RPMI8226 (cell line): ENCODE measurements at regions not wholly inside any gene's neighbourhood (a gene's known extent, or its start where the extent isn't known, plus 50 kb on each side); places are given as distances from the start of the nearest gene placed in this dataset.
A peak's percentile ranks its signal among the peaks of the same experiment; 100 is the strongest.

Experiments
- DNase-seq: peaks from one replicate; pipeline ENCODE4 v3.0.0-alpha.2; 2015

- no peak for DNase-seq
Measured at GRCh38 chr5:88984040-88984439, 101.1 kb upstream of the MEF2C start.

- no peak for DNase-seq
Measured at GRCh38 chr5:88979726-88980125, 96.7 kb upstream of the MEF2C start.

GRCh38 chr5:88979244-88979643, 96.3 kb upstream of the MEF2C start:
- no peak for DNase-seq

GRCh38 chr5:88976914-88977313, 93.9 kb upstream of the MEF2C start:
- no peak for DNase-seq

GRCh38 chr5:88967633-88968585, 84.9 kb upstream of the MEF2C start:
- DNase-seq, result no peak

GRCh38 chr5:88964831-88965230, 81.8 kb upstream of the MEF2C start:
- no peak for DNase-seq

- DNase-seq, result no peak
Measured at GRCh38 chr5:88957013-88957412, 74.0 kb upstream of the MEF2C start.

GRCh38 chr5:88956416-88956815, 73.4 kb upstream of the MEF2C start:
- DNase-seq, result no peak

- no peak for DNase-seq
Measured at GRCh38 chr5:88955403-88955802, 72.4 kb upstream of the MEF2C start.

- DNase-seq, result no peak
Measured at GRCh38 chr5:88954511-88954910, 71.5 kb upstream of the MEF2C start.

- DNase-seq, result no peak
Measured at GRCh38 chr5:88952996-88953643, 70.1 kb upstream of the MEF2C start.

- peak; percentile 27 for DNase-seq
Measured at GRCh38 chr5:88952344-88952743, 69.4 kb upstream of the MEF2C start.

- DNase-seq, result no peak
Measured at GRCh38 chr5:88951457-88951856, 68.5 kb upstream of the MEF2C start.

- DNase-seq, result no peak
Measured at GRCh38 chr5:88948746-88949600, 66.0 kb upstream of the MEF2C start.

GRCh38 chr5:88944751-88945531, 62.0 kb upstream of the MEF2C start:
- peak; percentile 4 for DNase-seq

GRCh38 chr5:88941581-88941980, 58.6 kb upstream of the MEF2C start:
- DNase-seq, result no peak

- no peak for DNase-seq
Measured at GRCh38 chr5:88940713-88941112, 57.7 kb upstream of the MEF2C start.

- no peak for DNase-seq
Measured at GRCh38 chr5:88939300-88939699, 56.3 kb upstream of the MEF2C start.

- no peak for DNase-seq
Measured at GRCh38 chr5:88938488-88938887, 55.5 kb upstream of the MEF2C start.

GRCh38 chr5:88937406-88937805, 54.4 kb upstream of the MEF2C start:
- no peak for DNase-seq

- no peak for DNase-seq
Measured at GRCh38 chr5:88934439-88934838, 51.5 kb upstream of the MEF2C start.
